K562 (cell line): ENCODE measurements at regions not wholly inside any gene's neighbourhood (a gene's known extent, or its start where the extent isn't known, plus 50 kb on each side); places are given as distances from the start of the nearest gene placed in this dataset.

Source experiments
- ATAC-seq: fragments of 200-7000 bp; cut with Tn5 transposase; 3 replicates; pipeline ENCODE4 v1.9.1; 2020; ENCODE audit warnings: moderate library complexity
- BruUV-seq: library from RNA; stranded (reverse); fragments of 400-500 nt; replicated peaks from 2 replicates; lab custom pipeline; 2021; lab: Mats Ljungman, UMichigan
- CTCF ChIA-PET: fragments of 300-600 bp; formaldehyde crosslinking; extraction: SDS; loops from one replicate; lab custom pipeline; 2021; ENCODE audit warnings: low intra/inter-chr PET ratio; lab: Yijun Ruan, JAX
- POLR2A ChIA-PET: fragments of 300-600, 350-650 bp; sonication (Branson Sonifier 250); formaldehyde crosslinking; extraction: SDS; loops from one replicate; lab custom pipeline; 2021; ENCODE audit warnings: antibody characterized with exemption, inconsistent platforms; lab: Yijun Ruan, JAX
- DNase-seq, 4 experiments: peaks; one replicate each; pipeline versions ENCODE4 v3.0.0 to v3.0.0-alpha.2; 2011 to 2018; ENCODE audit warnings: low spot score in 3 of 4, mixed read lengths in 3 of 4; ENCODE audit errors: extremely low read depth in 1 of 4
- FAIRE-seq: peaks from 2 replicates; lab custom pipeline; 2011; peaks lifted over from hg19 to GRCh38; lab: Jason Lieb, UNC
- H2AFZ ChIP-seq: 2 replicates; pipeline ENCODE4 v1.6.0; 2011; ENCODE audit warnings: low read depth, low read length, control low read depth, inconsistent platforms
- H3K27ac ChIP-seq: fragments of 200-600 bp; 3 replicates; pipeline ENCODE4 v1.8.0; 2011; ENCODE audit warnings: low read depth, mild to moderate bottlenecking, control low read depth, inconsistent platforms, low read length, moderate library complexity, mixed read lengths; ENCODE audit errors: extremely low read depth
- H3K27me3 ChIP-seq, 2 experiments: fragments of 300-600 bp in 1 of 2; 2 replicates in 1 of 2; 3 replicates in 1 of 2; pipeline versions ENCODE4 v1.6.0 to v1.8.0; 2011; ENCODE audit warnings: inconsistent platforms in 2 of 2, low read length in 2 of 2, mild to moderate bottlenecking in 1 of 2, mixed read lengths in 1 of 2, moderate library complexity in 1 of 2; ENCODE audit not compliant: control insufficient read depth in 2 of 2, insufficient read depth in 2 of 2
- H3K36me3 ChIP-seq: fragments of 300-600 bp; 3 replicates; pipeline ENCODE4 v1.8.0; 2011; ENCODE audit warnings: mild to moderate bottlenecking, low read length, inconsistent platforms; ENCODE audit not compliant: control insufficient read depth, insufficient read depth
- H3K4me1 ChIP-seq, 2 experiments: fragments of 200-600 bp in 1 of 2; replicated peaks in 1 of 2; 2 replicates in 1 of 2; 3 replicates in 1 of 2; pipeline versions ENCODE4 v1.5.1 to v1.8.0; 2011; ENCODE audit warnings: inconsistent platforms in 2 of 2, low read length in 2 of 2, mild to moderate bottlenecking in 1 of 2, mixed read lengths in 1 of 2, moderate library complexity in 1 of 2; ENCODE audit not compliant: control insufficient read depth in 2 of 2, insufficient read depth in 2 of 2
- H3K4me2 ChIP-seq: 2 replicates; pipeline ENCODE4 v1.6.1; 2011; ENCODE audit warnings: low read length, control low read depth, inconsistent platforms, mixed read lengths; ENCODE audit not compliant: insufficient read depth
- H3K4me3 ChIP-seq: fragments of 200-600 bp; sonication (generic), shearing (Covaris generic); 2 replicates; pipeline ENCODE4 v1.5.1; 2016; ENCODE audit warnings: control low read depth, inconsistent platforms
- H3K79me2 ChIP-seq: fragments of 200-600 bp; 3 replicates; pipeline ENCODE4 v1.8.0; 2011; ENCODE audit warnings: low read length, inconsistent platforms; ENCODE audit not compliant: control insufficient read depth, insufficient read depth
- H3K9ac ChIP-seq, 2 experiments: 2 replicates each; pipeline versions ENCODE4 v1.6.0 to v1.6.1; 2011; ENCODE audit warnings: low read depth in 2 of 2, low read length in 2 of 2, control low read depth in 1 of 2, inconsistent platforms in 1 of 2, mild to moderate bottlenecking in 1 of 2, mixed read lengths in 1 of 2; ENCODE audit not compliant: insufficient read depth in 1 of 2
- H3K9me1 ChIP-seq: one replicate; pipeline ENCODE4 v1.6.0; 2011; ENCODE audit warnings: inconsistent platforms, mild to moderate bottlenecking, low read length, moderate library complexity; ENCODE audit not compliant: control insufficient read depth, insufficient read depth
- H3K9me3 ChIP-seq: replicated peaks from 2 replicates; pipeline ENCODE4 v1.5.1; 2011; ENCODE audit warnings: low read depth, low read length, inconsistent platforms; ENCODE audit not compliant: control insufficient read depth, insufficient read depth
- H4K20me1 ChIP-seq: replicated peaks from 2 replicates; pipeline ENCODE4 v1.6.1; 2011; ENCODE audit warnings: low read length, inconsistent platforms, mixed read lengths; ENCODE audit not compliant: control insufficient read depth, insufficient read depth
- CBFB ChIP-seq: sonication (generic); formaldehyde crosslinking; IDR thresholded peaks from 2 replicates; pipeline ENCODE4 v1.4.0; 2020; ENCODE audit warnings: mild to moderate bottlenecking, missing genetic modification reagents
- CBX2 ChIP-seq: fragments of 200-600 bp; sonication (generic); IDR thresholded peaks from one replicate; pipeline ENCODE4 v1.6.1; 2012; ENCODE audit warnings: mild to moderate bottlenecking, low read length, inconsistent platforms; ENCODE audit not compliant: insufficient read depth, poor library complexity, severe bottlenecking
- CLOCK ChIP-seq: fragments of 250-450 bp; sonication (Bioruptor Pico); IDR thresholded peaks from 2 replicates; pipeline ENCODE4 v1.4.0; 2020; ENCODE audit warnings: mild to moderate bottlenecking, moderate library complexity, borderline replicate concordance
- KDM2B ChIP-seq: fragments of 250-450 bp; sonication (Bioruptor Pico); IDR thresholded peaks from 2 replicates; pipeline ENCODE4 v1.8.0; 2021; ENCODE audit warnings: mild to moderate bottlenecking, moderate library complexity
- MECOM ChIP-seq: fragments of 250-450 bp; sonication (Bioruptor Pico); IDR thresholded peaks from 2 replicates; pipeline ENCODE4 v1.8.0; 2022; ENCODE audit warnings: inconsistent platforms
- RCOR1 ChIP-seq, 2 experiments: IDR thresholded peaks; 2 replicates each; pipeline ENCODE4 v1.6.1; 2012; ENCODE audit warnings: low read depth in 2 of 2, low read length in 2 of 2, borderline replicate concordance in 1 of 2, improper control_type of control experiment in 1 of 2
- SPI1 ChIP-seq: IDR thresholded peaks from 2 replicates; pipeline ENCODE4 v1.6.1; 2011; ENCODE audit warnings: low read depth, low read length, control low read depth, borderline replicate concordance
- SRSF1 ChIP-seq: fragments of 200-400 bp; formaldehyde crosslinking; IDR thresholded peaks from 2 replicates; pipeline ENCODE4 v1.6.1; 2017; ENCODE audit warnings: mild to moderate bottlenecking, low read depth, low read length, moderate library complexity
- ZBTB40 ChIP-seq, 2 experiments: fragments of 450-650 bp in 1 of 2; sonication (generic) in 1 of 2; formaldehyde crosslinking in 1 of 2; IDR thresholded peaks; 2 replicates each; pipeline versions ENCODE4 v1.7.1 to v1.9.0; 2016 to 2022; ENCODE audit warnings: inconsistent platforms in 1 of 2, mild to moderate bottlenecking in 1 of 2, missing genetic modification reagents in 1 of 2
- ZNF57 ChIP-seq: fragments of 450-650 bp; formaldehyde crosslinking; IDR thresholded peaks from 2 replicates; pipeline ENCODE4 v1.4.0; 2020; ENCODE audit warnings: mild to moderate bottlenecking, moderate library complexity
- WGBS: fragments of 100-300 bp; shearing (Covaris generic); methylation state at CpG from one replicate; pipeline ENCODE4 v1.1.6; 2016; ENCODE audit warnings: low coverage, mixed read lengths; ENCODE audit not compliant: insufficient coverage; ENCODE audit errors: missing lambda C conversion rate; 5-methylcytosine and 5-hydroxymethylcytosine counted together
- in situ Hi-C: fragments of 300-500 bp; cut with MboI; formaldehyde crosslinking; loops from 4 replicates; pipeline ENCODE4 v1.15.0; 2018; ENCODE audit warnings: inconsistent platforms, mixed read lengths
- intact Hi-C: fragments of 100-400 bp; cut with micrococcal nuclease; formaldehyde crosslinking; loops from 2 replicates; pipeline ENCODE4 v1.14.2; 2022

GRCh38 chr20:55251170-55251569 is 754.1 kb downstream of the CBLN4 start:
- POLR2A ChIA-PET = no interaction called here
- H3K36me3 ChIP-seq = no peaks in the 10 kb centered on the region
- no peak for DNase-seq
- no peaks in the 10 kb centered on the region for H3K9me1 ChIP-seq
- 55% methylated on average over 15 of the region's 22 CpGs for WGBS
- no peak overlapping the region for H3K4me2 ChIP-seq
- H3K9me3 ChIP-seq = no peaks in the 10 kb centered on the region
- in situ Hi-C loops = no loop called here
- no TSS peak for BruUV-seq
- H3K27me3 ChIP-seq = no peaks in the 10 kb centered on the region
- FAIRE-seq = no peak
- H3K4me3 ChIP-seq = no peak overlapping the region
- no peaks in the 10 kb centered on the region for H3K4me1 ChIP-seq
- no peak overlapping the region for H3K9ac ChIP-seq
- H4K20me1 ChIP-seq = no peaks in the 10 kb centered on the region
- CTCF ChIA-PET = no interaction called here
- intact Hi-C loops = no loop called here
- no peak overlapping the region for H2AFZ ChIP-seq
- no peak for ATAC-seq
- H3K27ac ChIP-seq = no peak overlapping the region
- H3K79me2 ChIP-seq = no peaks in the 10 kb centered on the region
- TF ChIP-seq ZNF57 (no peak), ZBTB40 (IDR thresholded peaks at IDR 0.05) (no peak), ZBTB40 (CRISPR knock-in tag; IDR thresholded peaks at IDR 0.05) (no peak), RCOR1 (IDR thresholded peaks at IDR 0.05; ENCODE audit: borderline replicate concordance in 1 of 2, low read depth in 2 of 2, low read length in 2 of 2) (no peak), CBX2 (no peak), SPI1 (no peak), KDM2B (CRISPR knock-in tag) (no peak), SRSF1 (no peak), MECOM (CRISPR knock-in tag) (no peak), CLOCK (no peak), CBFB (CRISPR knock-in tag) (no peak)
